ENCODE measurements at regions not wholly inside any gene's neighbourhood (a gene's known extent, or its start where the extent isn't known, plus 50 kb on each side); places are given as distances from the start of the nearest gene placed in this dataset.

GRCh38 chr12:64558754-64559153 is 51.5 kb upstream of the RASSF3 start:
- TF ChIP-seq EZH2phosphoT487 (IDR thresholded peaks at IDR 0.05; ENCODE audit: unreplicated experiment) (no peak), CTCF (conservative IDR thresholded peaks at IDR 0.05; ENCODE audit: low read depth in 2 of 2) (no peak), JUNB (IDR thresholded peaks at IDR 0.05; ENCODE audit: unreplicated experiment) (no peak), EZH2 (IDR thresholded peaks at IDR 0.05; ENCODE audit: low read depth, unreplicated experiment) (no peak), REST (IDR thresholded peaks at IDR 0.05; ENCODE audit: unreplicated experiment) (no peak)

Data from GM23338 (cell line).